ENCODE measurements at regions not wholly inside any gene's neighbourhood (a gene's known extent, or its start where the extent isn't known, plus 50 kb on each side); places are given as distances from the start of the nearest gene placed in this dataset.

GRCh38 chr1:157236072-157236471 is 97.9 kb upstream of the ETV3 start:
- TF ChIP-seq CTCF (conservative IDR thresholded peaks at IDR 0.05 in 1 of 2, IDR thresholded peaks at IDR 0.05 in 1 of 2; ENCODE audit: extremely low read depth in 1 of 2, insufficient read depth in 1 of 2, low read depth in 1 of 2, low read length in 2 of 2) (no peak), EZH2 (IDR thresholded peaks at IDR 0.05; ENCODE audit: borderline replicate concordance, low read length) (no peak)
